HAP-1 (cell line): ENCODE measurements at regions not wholly inside any gene's neighbourhood (a gene's known extent, or its start where the extent isn't known, plus 50 kb on each side); places are given as distances from the start of the nearest gene placed in this dataset.

Source experiments
- DNase-seq, 2 experiments: peaks; one replicate each; pipeline ENCODE4 v3.0.0-alpha.2; 2016 to 2020; ENCODE audit warnings: low spot score in 2 of 2
- H3K27me3 ChIP-seq: fragments of 250-450 bp; sonication (Bioruptor Pico); 2 replicates; pipeline ENCODE4 v1.5.1; 2020; ENCODE audit warnings: low read depth, mild to moderate bottlenecking, moderate library complexity
- H3K36me3 ChIP-seq: fragments of 250-450 bp; sonication (Bioruptor Pico); replicated peaks from 2 replicates; pipeline ENCODE4 v1.5.1; 2020; ENCODE audit warnings: mild to moderate bottlenecking
- H3K4me1 ChIP-seq: fragments of 250-450 bp; sonication (Bioruptor Pico); 2 replicates; pipeline ENCODE4 v1.5.1; 2020; ENCODE audit warnings: mild to moderate bottlenecking
- H3K4me3 ChIP-seq: fragments of 250-450 bp; sonication (Bioruptor Pico); 2 replicates; pipeline ENCODE4 v1.5.1; 2020; ENCODE audit warnings: mild to moderate bottlenecking, moderate library complexity
- H3K9me3 ChIP-seq: fragments of 250-450 bp; sonication (Bioruptor Pico); 2 replicates; pipeline ENCODE4 v1.5.1; 2020; ENCODE audit warnings: mild to moderate bottlenecking, moderate library complexity
- in situ Hi-C: fragments of 300-500 bp; cut with MboI; formaldehyde crosslinking; loops from 3 replicates; pipeline ENCODE4 v1.14.3; 2020; ENCODE audit warnings: low sequenced_read_pairs, inconsistent platforms, mixed read lengths

DNA sequence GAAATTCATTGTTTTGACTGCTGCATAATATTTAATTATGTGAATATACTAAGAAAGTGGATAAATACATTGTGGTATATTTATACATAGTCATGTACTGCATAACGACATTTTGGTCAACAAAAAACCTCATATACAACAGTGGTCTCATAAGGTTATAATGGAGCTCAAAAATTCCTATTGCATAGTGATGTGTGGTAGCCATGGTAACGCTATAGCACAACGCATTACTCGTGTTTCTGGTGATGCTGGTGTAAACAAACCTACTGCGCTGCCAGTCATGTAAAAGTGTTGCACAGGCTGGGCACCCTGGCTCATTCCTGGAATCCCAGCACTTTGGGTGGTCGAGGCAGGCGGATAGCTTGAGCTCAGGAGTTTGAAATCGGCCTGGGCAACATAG is 52.6 kb upstream of the NHLH2 start:
- H3K4me3 ChIP-seq: no peak overlapping the region
- no peaks in the 10 kb centered on the region for H3K9me3 ChIP-seq
- DNase-seq: no peak
- no peaks in the 10 kb centered on the region for H3K27me3 ChIP-seq
- in situ Hi-C loops: no loop called here
- peaks cover 5% of the 10 kb centered on the region for H3K4me1 ChIP-seq
- no peaks in the 10 kb centered on the region for H3K36me3 ChIP-seq

- DNase-seq: no peak
- Histone ChIP-seq H3K9me3 (no peaks in the 10 kb centered on the region), H3K36me3 (no peaks in the 10 kb centered on the region), H3K27me3 (no peaks in the 10 kb centered on the region), H3K4me1 (peaks cover 5% of the 10 kb centered on the region), H3K4me3 (no peak overlapping the region)
- in situ Hi-C loops: no loop called here
Observed at GRCh38 chr1:115898020-115898419, 57.1 kb upstream of the NHLH2 start.

DNA sequence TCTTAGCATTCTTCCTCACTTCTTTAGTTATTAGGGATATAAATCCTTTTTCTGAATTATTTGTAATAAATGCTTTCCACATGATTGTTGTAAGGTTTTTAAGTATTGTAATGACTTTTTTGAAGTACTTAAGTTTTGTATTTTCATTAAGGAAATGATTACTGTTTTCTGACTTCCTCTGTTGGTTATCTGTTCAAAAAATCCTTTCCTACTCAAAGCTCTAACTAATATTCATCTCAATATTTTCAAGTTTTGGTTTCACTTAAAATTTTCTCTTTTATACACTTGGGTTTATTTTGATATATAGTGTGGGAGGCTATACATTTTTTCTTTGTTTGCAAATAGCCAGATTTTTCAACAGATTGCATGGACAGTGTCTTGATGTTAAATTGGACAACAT is 59.9 kb upstream of the NHLH2 start:
- H3K4me1 ChIP-seq: peaks cover 5% of the 10 kb centered on the region
- H3K9me3 ChIP-seq: no peaks in the 10 kb centered on the region
- no peak overlapping the region for H3K4me3 ChIP-seq
- no peaks in the 10 kb centered on the region for H3K27me3 ChIP-seq
- in situ Hi-C loops: no loop called here
- DNase-seq: no peak
- H3K36me3 ChIP-seq: no peaks in the 10 kb centered on the region

GRCh38 chr1:115906627-115907026 is 65.7 kb upstream of the NHLH2 start:
- in situ Hi-C loops: no loop called here
- Histone ChIP-seq H3K9me3 (no peaks in the 10 kb centered on the region), H3K4me3 (no peak overlapping the region), H3K27me3 (no peaks in the 10 kb centered on the region), H3K4me1 (peaks cover 27% of the 10 kb centered on the region), H3K36me3 (no peaks in the 10 kb centered on the region)
- DNase-seq: no peak

DNA sequence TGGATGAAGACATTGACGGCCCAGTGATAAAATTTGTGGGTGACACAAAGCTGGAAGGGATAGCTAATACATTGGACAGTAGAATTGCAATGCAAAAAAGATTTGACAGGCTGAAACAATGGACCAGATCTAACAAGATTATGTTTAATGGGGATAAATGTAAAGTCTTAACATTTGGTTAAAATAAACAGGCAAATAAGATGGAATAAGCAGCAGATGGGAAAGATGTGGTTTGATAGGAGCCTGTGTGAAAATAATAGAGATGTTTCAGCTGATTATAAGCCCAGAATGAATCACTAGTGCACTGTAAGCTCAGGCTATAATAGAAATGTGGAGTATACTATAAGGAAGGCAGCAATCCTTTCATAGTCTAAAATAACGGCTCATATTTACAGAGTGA is 66.2 kb upstream of the NHLH2 start:
- Histone ChIP-seq H3K4me1 (peaks cover 27% of the 10 kb centered on the region), H3K9me3 (no peaks in the 10 kb centered on the region), H3K4me3 (no peak overlapping the region), H3K36me3 (no peaks in the 10 kb centered on the region), H3K27me3 (no peaks in the 10 kb centered on the region)
- DNase-seq: no peak
- in situ Hi-C loops: no loop called here

DNA sequence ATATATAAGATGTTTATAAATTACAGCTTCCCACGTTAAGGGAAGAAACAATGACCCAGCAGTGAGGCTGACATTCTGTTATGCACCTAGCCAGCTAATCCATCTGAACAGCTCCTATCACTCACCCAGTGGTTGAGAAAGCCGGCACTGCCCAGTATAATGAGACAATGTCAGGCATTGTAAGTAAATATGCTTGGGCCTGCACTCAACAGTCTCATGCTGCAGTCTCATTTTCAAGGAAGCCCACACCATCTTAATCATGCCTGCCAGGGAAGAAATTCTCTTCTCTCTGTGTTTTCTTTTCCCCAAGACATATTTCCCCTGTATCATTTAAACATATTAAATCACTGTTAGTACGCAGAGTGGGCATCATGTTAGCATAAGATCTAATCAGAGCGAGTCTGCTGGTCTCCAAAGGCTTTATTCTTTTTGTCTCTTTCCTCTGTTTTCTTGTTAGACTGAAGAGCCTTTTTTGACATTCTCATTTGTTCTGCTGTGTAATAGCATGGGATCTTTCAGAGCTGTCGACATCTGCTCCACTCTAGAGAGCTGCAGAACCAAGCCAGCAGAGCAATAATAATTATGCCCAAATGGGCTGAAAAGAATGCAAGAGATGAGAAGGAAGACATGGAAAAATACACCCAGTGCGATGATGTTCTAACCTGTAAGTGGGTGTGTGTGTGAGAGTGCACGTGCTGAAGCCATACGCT is 67.6 kb upstream of the SLC22A15 start:
- Histone ChIP-seq H3K9me3 (no peaks in the 10 kb centered on the region), H3K4me3 (no peak overlapping the region), H3K36me3 (no peaks in the 10 kb centered on the region), H3K4me1 (peaks cover 30% of the 10 kb centered on the region), H3K27me3 (no peaks in the 10 kb centered on the region)
- in situ Hi-C loops: no loop called here
- DNase-seq: peak; percentile 62 to 66

GRCh38 chr1:115910231-115910630 is 66.1 kb upstream of the SLC22A15 start:
- peak; percentile 74 to 92 for DNase-seq
- H3K4me1 ChIP-seq: peaks cover 44% of the 10 kb centered on the region
- in situ Hi-C loops: no loop called here
- no peaks in the 10 kb centered on the region for H3K9me3 ChIP-seq
- H3K36me3 ChIP-seq: no peaks in the 10 kb centered on the region
- no peak overlapping the region for H3K4me3 ChIP-seq
- no peaks in the 10 kb centered on the region for H3K27me3 ChIP-seq

DNA sequence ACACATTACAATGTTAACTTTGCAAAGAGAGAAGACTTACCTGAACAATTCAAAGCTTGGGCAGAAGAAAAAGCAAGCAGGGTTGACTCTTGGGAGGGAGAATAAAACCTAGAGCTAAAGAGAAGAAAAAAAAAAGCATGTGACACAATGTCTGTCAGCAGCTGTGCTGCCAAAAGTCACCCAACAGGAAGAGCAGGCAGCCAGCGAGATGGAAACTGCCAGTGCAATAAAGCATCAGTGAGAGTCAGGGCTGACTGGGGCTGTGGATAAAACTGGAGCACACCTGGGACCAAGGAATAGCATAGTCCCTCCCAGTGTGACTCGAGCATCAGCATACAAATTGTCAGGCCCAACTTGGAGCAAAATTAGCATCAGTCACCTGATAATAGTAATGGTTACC is 65.0 kb upstream of the SLC22A15 start:
- Histone ChIP-seq H3K9me3 (no peaks in the 10 kb centered on the region), H3K27me3 (no peaks in the 10 kb centered on the region), H3K36me3 (no peaks in the 10 kb centered on the region), H3K4me1 (peaks cover 45% of the 10 kb centered on the region), H3K4me3 (no peak overlapping the region)
- in situ Hi-C loops: no loop called here
- no peak for DNase-seq

GRCh38 chr1:115912116-115912515 is 64.2 kb upstream of the SLC22A15 start:
- Histone ChIP-seq H3K4me1 (peaks cover 45% of the 10 kb centered on the region), H3K9me3 (no peaks in the 10 kb centered on the region), H3K27me3 (no peaks in the 10 kb centered on the region), H3K36me3 (no peaks in the 10 kb centered on the region), H3K4me3 (no peak overlapping the region)
- DNase-seq: no peak
- in situ Hi-C loops: no loop called here

DNA sequence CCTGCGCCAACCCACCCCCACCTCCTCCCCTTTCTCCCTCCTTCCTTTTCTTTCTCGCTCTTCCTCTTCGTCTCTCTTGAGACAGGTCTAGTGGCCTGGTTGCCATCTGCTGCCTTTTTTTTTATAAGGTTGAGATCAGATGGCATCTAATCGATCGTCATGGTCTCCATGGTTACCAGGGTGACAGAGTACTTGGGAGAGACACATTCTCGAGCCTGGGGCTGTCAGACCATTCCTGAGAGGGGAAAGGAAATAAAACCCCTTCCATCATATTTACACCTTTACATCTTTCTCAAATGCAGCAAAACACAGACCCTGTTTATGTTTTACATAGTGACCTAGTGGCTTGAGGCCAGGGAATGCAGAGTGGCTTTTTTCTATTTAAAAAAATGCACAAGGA is 53.5 kb upstream of the SLC22A15 start:
- in situ Hi-C loops: no loop called here
- no peaks in the 10 kb centered on the region for H3K27me3 ChIP-seq
- no peak for DNase-seq
- no peaks in the 10 kb centered on the region for H3K36me3 ChIP-seq
- peaks cover 5% of the 10 kb centered on the region for H3K4me1 ChIP-seq
- no peak overlapping the region for H3K4me3 ChIP-seq
- no peaks in the 10 kb centered on the region for H3K9me3 ChIP-seq

- Histone ChIP-seq H3K27me3 (no peaks in the 10 kb centered on the region), H3K36me3 (no peaks in the 10 kb centered on the region), H3K9me3 (no peaks in the 10 kb centered on the region), H3K4me3 (no peak overlapping the region), H3K4me1 (peaks cover 15% of the 10 kb centered on the region)
- in situ Hi-C loops: no loop called here
- DNase-seq: no peak
Observed at GRCh38 chr1:115924770-115925169, 51.5 kb upstream of the SLC22A15 start.

DNA sequence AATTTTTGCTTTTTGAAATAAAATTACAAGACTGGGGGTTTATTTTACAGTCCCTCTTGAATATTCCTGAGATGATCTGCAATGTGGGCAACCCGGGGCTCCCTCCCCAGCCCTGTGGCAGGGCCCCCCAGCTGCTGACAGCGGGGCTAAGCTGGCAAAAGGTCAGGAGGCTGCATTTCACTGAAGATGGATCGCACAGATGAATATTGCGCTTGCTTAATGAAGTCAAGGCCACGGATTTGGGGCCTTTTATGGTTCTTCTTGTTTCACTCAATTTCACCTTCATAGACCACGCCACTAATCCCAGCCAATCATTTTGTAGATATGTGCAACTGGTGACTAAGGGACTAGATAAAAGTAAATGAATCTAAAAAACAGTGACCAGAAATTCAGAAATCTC is 50.8 kb upstream of the SLC22A15 start:
- Histone ChIP-seq H3K36me3 (no peaks in the 10 kb centered on the region), H3K4me3 (no peak overlapping the region), H3K4me1 (peaks cover 22% of the 10 kb centered on the region), H3K27me3 (no peaks in the 10 kb centered on the region), H3K9me3 (no peaks in the 10 kb centered on the region)
- no peak for DNase-seq
- in situ Hi-C loops: no loop called here
